ENCODE measurements at regions not wholly inside any gene's neighbourhood (a gene's known extent, or its start where the extent isn't known, plus 50 kb on each side); places are given as distances from the start of the nearest gene placed in this dataset.

DNA sequence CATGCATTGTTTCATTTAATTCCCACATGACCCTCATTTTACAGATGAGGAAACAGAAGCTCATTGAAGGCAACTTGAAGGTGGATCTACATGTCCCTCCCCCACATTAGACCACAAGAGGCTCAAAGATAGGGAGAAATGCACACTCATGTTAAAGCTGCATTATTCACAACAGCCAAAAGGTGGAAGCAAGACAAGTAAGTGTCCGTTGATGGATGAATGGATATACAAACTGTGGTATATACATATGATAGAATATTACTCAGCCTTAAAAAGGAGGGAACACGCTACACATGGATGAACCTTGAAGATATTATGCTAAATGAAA is 149.7 kb upstream of the JUN start:
- TF ChIP-seq, protein P1, sequence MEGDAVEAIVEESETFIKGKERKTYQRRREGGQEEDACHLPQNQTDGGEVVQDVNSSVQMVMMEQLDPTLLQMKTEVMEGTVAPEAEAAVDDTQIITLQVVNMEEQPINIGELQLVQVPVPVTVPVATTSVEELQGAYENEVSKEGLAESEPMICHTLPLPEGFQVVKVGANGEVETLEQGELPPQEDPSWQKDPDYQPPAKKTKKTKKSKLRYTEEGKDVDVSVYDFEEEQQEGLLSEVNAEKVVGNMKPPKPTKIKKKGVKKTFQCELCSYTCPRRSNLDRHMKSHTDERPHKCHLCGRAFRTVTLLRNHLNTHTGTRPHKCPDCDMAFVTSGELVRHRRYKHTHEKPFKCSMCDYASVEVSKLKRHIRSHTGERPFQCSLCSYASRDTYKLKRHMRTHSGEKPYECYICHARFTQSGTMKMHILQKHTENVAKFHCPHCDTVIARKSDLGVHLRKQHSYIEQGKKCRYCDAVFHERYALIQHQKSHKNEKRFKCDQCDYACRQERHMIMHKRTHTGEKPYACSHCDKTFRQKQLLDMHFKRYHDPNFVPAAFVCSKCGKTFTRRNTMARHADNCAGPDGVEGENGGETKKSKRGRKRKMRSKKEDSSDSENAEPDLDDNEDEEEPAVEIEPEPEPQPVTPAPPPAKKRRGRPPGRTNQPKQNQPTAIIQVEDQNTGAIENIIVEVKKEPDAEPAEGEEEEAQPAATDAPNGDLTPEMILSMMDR (IDR thresholded peaks at IDR 0.05; ENCODE audit: insufficient read depth, low read length) = no peak
- TF ChIP-seq GABPA (IDR thresholded peaks at IDR 0.05; ENCODE audit: low read depth) = no peak
- no peak for TF ChIP-seq SPI1 (IDR thresholded peaks at IDR 0.05; ENCODE audit: borderline replicate concordance, low read depth)
- TF ChIP-seq, protein P2, sequence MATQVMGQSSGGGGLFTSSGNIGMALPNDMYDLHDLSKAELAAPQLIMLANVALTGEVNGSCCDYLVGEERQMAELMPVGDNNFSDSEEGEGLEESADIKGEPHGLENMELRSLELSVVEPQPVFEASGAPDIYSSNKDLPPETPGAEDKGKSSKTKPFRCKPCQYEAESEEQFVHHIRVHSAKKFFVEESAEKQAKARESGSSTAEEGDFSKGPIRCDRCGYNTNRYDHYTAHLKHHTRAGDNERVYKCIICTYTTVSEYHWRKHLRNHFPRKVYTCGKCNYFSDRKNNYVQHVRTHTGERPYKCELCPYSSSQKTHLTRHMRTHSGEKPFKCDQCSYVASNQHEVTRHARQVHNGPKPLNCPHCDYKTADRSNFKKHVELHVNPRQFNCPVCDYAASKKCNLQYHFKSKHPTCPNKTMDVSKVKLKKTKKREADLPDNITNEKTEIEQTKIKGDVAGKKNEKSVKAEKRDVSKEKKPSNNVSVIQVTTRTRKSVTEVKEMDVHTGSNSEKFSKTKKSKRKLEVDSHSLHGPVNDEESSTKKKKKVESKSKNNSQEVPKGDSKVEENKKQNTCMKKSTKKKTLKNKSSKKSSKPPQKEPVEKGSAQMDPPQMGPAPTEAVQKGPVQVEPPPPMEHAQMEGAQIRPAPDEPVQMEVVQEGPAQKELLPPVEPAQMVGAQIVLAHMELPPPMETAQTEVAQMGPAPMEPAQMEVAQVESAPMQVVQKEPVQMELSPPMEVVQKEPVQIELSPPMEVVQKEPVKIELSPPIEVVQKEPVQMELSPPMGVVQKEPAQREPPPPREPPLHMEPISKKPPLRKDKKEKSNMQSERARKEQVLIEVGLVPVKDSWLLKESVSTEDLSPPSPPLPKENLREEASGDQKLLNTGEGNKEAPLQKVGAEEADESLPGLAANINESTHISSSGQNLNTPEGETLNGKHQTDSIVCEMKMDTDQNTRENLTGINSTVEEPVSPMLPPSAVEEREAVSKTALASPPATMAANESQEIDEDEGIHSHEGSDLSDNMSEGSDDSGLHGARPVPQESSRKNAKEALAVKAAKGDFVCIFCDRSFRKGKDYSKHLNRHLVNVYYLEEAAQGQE (IDR thresholded peaks at IDR 0.05; ENCODE audit: insufficient replicate concordance, low read depth) = no peak
- no peak for TF ChIP-seq POLR2AphosphoS5 (IDR thresholded peaks at IDR 0.05; ENCODE audit: low read depth)

Measured in HL-60 (cell line).